PC-3 (cell line): ENCODE measurements at regions not wholly inside any gene's neighbourhood (a gene's known extent, or its start where the extent isn't known, plus 50 kb on each side); places are given as distances from the start of the nearest gene placed in this dataset.

Experiments
- EZH2 ChIP-seq: fragments of 300-600 bp; sonication (generic); IDR thresholded peaks from one replicate; pipeline ENCODE4 v1.6.1; 2017; ENCODE audit warnings: antibody characterized with exemption, mild to moderate bottlenecking, low read length; ENCODE audit not compliant: unreplicated experiment
- EZH2phosphoT487 ChIP-seq: fragments of 300-600 bp; sonication (generic); IDR thresholded peaks from 2 replicates; pipeline ENCODE4 v1.6.1; 2018; ENCODE audit warnings: mild to moderate bottlenecking, antibody characterized with exemption, low read length, borderline replicate concordance
- TF ChIP-seq, protein P1 (sequence below): fragments of 300-600 bp; sonication (generic); conservative IDR thresholded peaks from 2 replicates; pipeline ENCODE4 v1.5.1; 2017; ENCODE audit warnings: antibody characterized with exemption, low read depth, mild to moderate bottlenecking, low read length

DNA sequence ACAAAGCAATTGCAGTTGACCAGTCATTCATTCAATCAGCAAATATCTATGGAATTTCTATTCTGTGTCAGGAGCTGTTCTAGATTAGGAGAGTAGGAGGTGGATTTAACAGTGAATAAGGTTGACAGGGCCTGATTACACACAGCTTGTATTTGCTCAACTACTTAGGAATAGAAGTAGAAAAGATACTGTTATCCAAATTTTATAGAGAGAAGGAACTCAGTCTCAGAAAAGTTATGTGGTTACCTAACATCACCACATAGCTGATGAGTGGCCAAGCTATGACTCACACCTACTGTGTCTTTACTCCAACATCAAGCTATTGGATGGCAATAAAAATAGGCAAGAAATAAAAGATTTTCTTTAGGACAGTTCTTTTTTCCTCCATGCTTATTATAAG lies 374.8 kb downstream of the RMST start:
- TF ChIP-seq EZH2 = no peak
- TF ChIP-seq, protein P1, sequence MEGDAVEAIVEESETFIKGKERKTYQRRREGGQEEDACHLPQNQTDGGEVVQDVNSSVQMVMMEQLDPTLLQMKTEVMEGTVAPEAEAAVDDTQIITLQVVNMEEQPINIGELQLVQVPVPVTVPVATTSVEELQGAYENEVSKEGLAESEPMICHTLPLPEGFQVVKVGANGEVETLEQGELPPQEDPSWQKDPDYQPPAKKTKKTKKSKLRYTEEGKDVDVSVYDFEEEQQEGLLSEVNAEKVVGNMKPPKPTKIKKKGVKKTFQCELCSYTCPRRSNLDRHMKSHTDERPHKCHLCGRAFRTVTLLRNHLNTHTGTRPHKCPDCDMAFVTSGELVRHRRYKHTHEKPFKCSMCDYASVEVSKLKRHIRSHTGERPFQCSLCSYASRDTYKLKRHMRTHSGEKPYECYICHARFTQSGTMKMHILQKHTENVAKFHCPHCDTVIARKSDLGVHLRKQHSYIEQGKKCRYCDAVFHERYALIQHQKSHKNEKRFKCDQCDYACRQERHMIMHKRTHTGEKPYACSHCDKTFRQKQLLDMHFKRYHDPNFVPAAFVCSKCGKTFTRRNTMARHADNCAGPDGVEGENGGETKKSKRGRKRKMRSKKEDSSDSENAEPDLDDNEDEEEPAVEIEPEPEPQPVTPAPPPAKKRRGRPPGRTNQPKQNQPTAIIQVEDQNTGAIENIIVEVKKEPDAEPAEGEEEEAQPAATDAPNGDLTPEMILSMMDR = no peak
- TF ChIP-seq EZH2phosphoT487 = no peak
